ENCODE measurements at regions not wholly inside any gene's neighbourhood (a gene's known extent, or its start where the extent isn't known, plus 50 kb on each side); places are given as distances from the start of the nearest gene placed in this dataset.

GRCh38 chr18:46242183-46242582 lies 138.0 kb downstream of the HAUS1 start:
- H3K4me2 ChIP-seq (ENCODE audit: insufficient read depth in 1 of 2, low read depth in 2 of 2, low read length in 2 of 2), result no peak overlapping the region
- no peak overlapping the region for H3K56ac ChIP-seq (replicated peaks; ENCODE audit: insufficient read length, low read depth, low read length)
- H3K9ac ChIP-seq (replicated peaks in 1 of 4; ENCODE audit: extremely low read depth in 1 of 4, low read depth in 3 of 4, low read length in 3 of 4), result no peak overlapping the region
- H4K20me1 ChIP-seq (replicated peaks in 1 of 2; ENCODE audit: control insufficient read depth in 1 of 2, insufficient read depth in 2 of 2, low read length in 2 of 2), result no peaks in the 10 kb centered on the region
- no peaks in the 10 kb centered on the region; the same call in 1 of the 2 replicates for H3K79me1 ChIP-seq (ENCODE audit: low read depth, low read length)
- H2BK5ac ChIP-seq (ENCODE audit: low read depth, low read length), result no peak overlapping the region
- CTCF ChIA-PET (ENCODE audit: partially characterized antibody), result no interaction called here
- H3K27ac ChIP-seq (ENCODE audit: low read depth, low read length), result no peak overlapping the region
- H3K79me2 ChIP-seq (ENCODE audit: control insufficient read depth in 1 of 2, insufficient read depth in 2 of 2, low read length in 2 of 2), result peaks cover 0 to 15% of the 10 kb centered on the region in 2 experiments; a peak in 2 of 4 replicates
- H4K8ac ChIP-seq (ENCODE audit: extremely low read depth, insufficient read depth, low read length), result no peak overlapping the region
- H2AK5ac ChIP-seq (ENCODE audit: low read depth, low read length), result no peak overlapping the region
- no peak for DNase-seq (ENCODE audit: low read depth in 1 of 2, low spot score in 2 of 2)
- no peak overlapping the region for H4K91ac ChIP-seq (replicated peaks; ENCODE audit: insufficient read length, low read length)
- POLR2A ChIA-PET (ENCODE audit: partially characterized antibody), result no interaction called here
- H3K4me3 ChIP-seq (ENCODE audit: extremely low read depth in 1 of 4, insufficient read depth in 2 of 4, low read depth in 3 of 4, low read length in 4 of 4), result no peak overlapping the region
- no peak overlapping the region for H3K4ac ChIP-seq (replicated peaks; ENCODE audit: insufficient read length, low read depth, low read length)
- H3K23ac ChIP-seq (ENCODE audit: insufficient read length), result no peak overlapping the region
- H2BK15ac ChIP-seq (ENCODE audit: low read length), result no peak overlapping the region
- H3K9me3 ChIP-seq (ENCODE audit: insufficient read depth in 2 of 2, low read depth in 1 of 2, low read length in 1 of 2), result no peaks in the 10 kb centered on the region
- H2AFZ ChIP-seq (ENCODE audit: low read length), result no peak overlapping the region
- H3K23me2 ChIP-seq (ENCODE audit: low read depth, low read length), result no peaks in the 10 kb centered on the region
- H4K5ac ChIP-seq (ENCODE audit: insufficient read length, low read depth, low read length), result no peak overlapping the region
- H3K36me3 ChIP-seq (ENCODE audit: control insufficient read depth in 2 of 4, insufficient read depth in 4 of 4, low read length in 3 of 4), result no peaks in the 10 kb centered on the region
- no peak overlapping the region for H2BK120ac ChIP-seq (replicated peaks; ENCODE audit: low read depth, low read length)
- WGBS, 2 experiments (ENCODE audit: extremely low coverage in 1 of 2, insufficient coverage in 1 of 2, insufficient read length in 1 of 2, insufficient replicate concordance in 2 of 2, low coverage in 1 of 2, low lambda C conversion rate in 2 of 2, missing lambda C conversion rate in 1 of 2), result 87% methylated on average over 6 of the region's 6 CpGs; no CpG with 5 or more reads in 1 of the 2 experiments
- no peak overlapping the region for H3K14ac ChIP-seq (ENCODE audit: insufficient read length)
- H2BK20ac ChIP-seq (ENCODE audit: low read length), result no peak overlapping the region
- H3K4me1 ChIP-seq (replicated peaks in 1 of 4; ENCODE audit: control insufficient read depth in 3 of 4, insufficient read depth in 4 of 4, low read length in 3 of 4), result no peaks in the 10 kb centered on the region; a peak in 1 of 7 replicates
- no peaks in the 10 kb centered on the region for H3K27me3 ChIP-seq (replicated peaks in 1 of 4; ENCODE audit: control insufficient read depth in 3 of 4, extremely low read depth in 1 of 4, insufficient read depth in 3 of 4, low read length in 3 of 4)
- H2BK12ac ChIP-seq (ENCODE audit: low read depth, low read length), result no peak overlapping the region
- FAIRE-seq, result no peak
- H3K18ac ChIP-seq (ENCODE audit: extremely low read depth, low read length), result no peak overlapping the region
- TF ChIP-seq SAP30 (IDR thresholded peaks at IDR 0.05; ENCODE audit: insufficient read depth, insufficient replicate concordance, low read length) (no peak), RFX5 (IDR thresholded peaks at IDR 0.05; ENCODE audit: borderline replicate concordance, low read depth, low read length) (no peak), RAD21 (IDR thresholded peaks at IDR 0.05 in 1 of 2, conservative IDR thresholded peaks at IDR 0.05 in 1 of 2; ENCODE audit: low read depth in 2 of 2, low read length in 2 of 2) (no peak), PHF8 (conservative IDR thresholded peaks at IDR 0.05; ENCODE audit: low read depth, low read length) (no peak), CBX5 (IDR thresholded peaks at IDR 0.05; ENCODE audit: low read depth, low read length) (no peak), MAX (IDR thresholded peaks at IDR 0.05) (no peak), NANOG (IDR thresholded peaks at IDR 0.05; ENCODE audit: insufficient read depth, low read depth, low read length, poor library complexity, severe bottlenecking) (no peak), CTBP2 (IDR thresholded peaks at IDR 0.05; ENCODE audit: borderline replicate concordance, insufficient read depth, insufficient read length, low read length) (no peak), SUZ12 (IDR thresholded peaks at IDR 0.05; ENCODE audit: low read length) (no peak), POU5F1 (IDR thresholded peaks at IDR 0.05; ENCODE audit: low read depth, low read length) (no peak), FOSL1 (IDR thresholded peaks at IDR 0.05; ENCODE audit: insufficient read depth, low read depth, low read length) (no peak), KDM5A (IDR thresholded peaks at IDR 0.05; ENCODE audit: low read length) (no peak), POLR2A (IDR thresholded peaks at IDR 0.05; ENCODE audit: control extremely low read depth in 1 of 2, low read depth in 2 of 2, low read length in 2 of 2) (no peak), SIRT6 (IDR thresholded peaks at IDR 0.05; ENCODE audit: low read length) (no peak), SP1 (IDR thresholded peaks at IDR 0.05; ENCODE audit: low read depth, low read length) (no peak)

Measured in H1 (cell line).